HTR-8/SVneo (cell line): ENCODE measurements at regions not wholly inside any gene's neighbourhood (a gene's known extent, or its start where the extent isn't known, plus 50 kb on each side); places are given as distances from the start of the nearest gene placed in this dataset.

Source experiments
- DNase-seq: peaks from one replicate; pipeline ENCODE4 v3.0.0; 2011; ENCODE audit warnings: low spot score, mixed read lengths; ENCODE audit not compliant: insufficient read length
- FAIRE-seq: peaks from 2 replicates; lab custom pipeline; 2011; peaks lifted over from hg19 to GRCh38; lab: Jason Lieb, UNC

GRCh38 chr6:137745321-137745720 is 121.7 kb upstream of the TNFAIP3 start:
- DNase-seq (no peak), FAIRE-seq (no peak)

DNA sequence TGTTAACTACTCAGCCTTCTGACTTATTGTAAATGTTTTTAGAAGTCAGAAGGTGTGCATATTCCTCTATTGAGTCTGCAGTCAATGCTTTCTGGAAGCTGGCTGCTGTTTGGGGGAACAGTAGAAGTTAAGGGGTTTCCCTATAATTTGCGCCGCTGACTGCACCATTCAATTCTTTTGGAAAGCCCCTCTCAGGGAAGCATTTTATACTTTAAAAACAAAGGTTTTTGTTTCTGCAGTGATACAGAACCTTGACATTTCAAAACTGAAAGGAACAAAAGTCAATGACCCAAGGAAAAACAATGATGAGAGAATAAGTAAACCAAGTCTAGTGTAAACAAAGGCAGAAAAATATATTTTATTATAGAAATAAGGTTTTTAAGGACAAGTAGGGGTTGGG is 120.8 kb upstream of the TNFAIP3 start:
- DNase-seq (no peak), FAIRE-seq (no peak)

GRCh38 chr6:137749696-137750211 is 117.3 kb upstream of the TNFAIP3 start:
- FAIRE-seq, result no peak
- DNase-seq, result no peak

DNA sequence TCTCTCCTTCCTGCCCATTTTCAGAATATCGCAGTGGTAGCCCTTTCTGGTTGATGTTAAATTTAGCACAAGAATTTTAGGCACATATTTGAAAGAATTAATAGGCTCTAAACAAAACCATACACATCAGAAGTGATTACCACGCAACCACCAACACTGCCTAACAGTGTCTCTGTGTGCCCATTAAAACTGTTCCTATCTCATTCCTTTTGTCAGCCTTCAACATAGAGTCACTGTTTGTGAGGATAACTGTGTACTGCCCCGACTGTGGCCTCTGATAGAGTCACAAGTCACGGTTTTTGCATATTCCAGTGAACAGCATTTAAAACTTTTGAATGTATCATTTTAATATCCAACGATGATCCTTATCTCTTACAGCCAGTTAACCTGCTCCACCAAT is 116.8 kb upstream of the TNFAIP3 start:
- FAIRE-seq (no peak), DNase-seq (no peak)

GRCh38 chr6:137751768-137752560 is 115.1 kb upstream of the TNFAIP3 start:
- FAIRE-seq, result no peak
- no peak for DNase-seq

GRCh38 chr6:137754366-137754765 is 112.7 kb upstream of the TNFAIP3 start:
- FAIRE-seq (no peak), DNase-seq (no peak)

DNA sequence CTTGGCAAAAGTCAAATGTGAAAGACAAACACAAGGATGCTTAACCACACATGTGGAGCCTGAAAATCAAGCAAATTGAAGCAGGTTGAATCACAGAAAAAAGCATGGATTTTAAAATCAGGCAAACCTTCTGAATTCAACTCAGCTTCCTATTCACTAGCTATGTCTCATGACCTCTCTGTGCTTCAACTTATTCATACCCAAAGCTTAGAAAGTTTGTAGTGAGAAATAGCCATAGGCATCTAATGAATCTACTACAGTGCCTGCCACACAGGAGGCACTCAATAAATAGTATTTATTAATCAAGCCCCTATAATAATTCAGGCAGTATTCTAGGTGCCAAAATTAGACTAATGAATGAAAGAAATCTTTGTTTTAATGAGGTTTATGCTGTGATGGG is 112.2 kb upstream of the TNFAIP3 start:
- no peak for FAIRE-seq
- DNase-seq, result no peak

GRCh38 chr6:137755284-137755683 is 111.8 kb upstream of the TNFAIP3 start:
- no peak for FAIRE-seq
- no peak for DNase-seq

DNA sequence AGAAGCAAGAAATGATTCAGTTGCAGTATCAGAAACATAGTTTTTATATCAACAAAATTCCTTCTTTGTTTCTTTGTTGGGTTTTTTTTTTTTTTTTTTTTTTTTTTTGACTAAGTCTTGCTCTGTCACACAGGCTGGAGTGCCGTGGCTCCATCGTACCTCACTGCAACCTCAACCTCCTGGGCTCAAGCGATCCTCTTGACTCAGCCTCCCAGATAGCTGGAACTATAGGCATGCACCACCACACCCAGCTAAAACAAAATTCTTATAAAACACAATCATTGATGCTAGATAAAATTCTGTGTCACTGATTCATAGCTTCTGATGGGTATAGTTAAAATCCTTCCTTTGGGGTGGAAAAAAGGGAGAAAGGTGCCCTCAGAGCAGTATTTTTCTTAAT is 110.3 kb upstream of the TNFAIP3 start:
- FAIRE-seq, result no peak

GRCh38 chr6:137758661-137759060 is 108.4 kb upstream of the TNFAIP3 start:
- FAIRE-seq (no peak), DNase-seq (no peak)

More for the DNA sequence above, 110.3 kb upstream of the TNFAIP3 start:
- no peak for DNase-seq

DNA sequence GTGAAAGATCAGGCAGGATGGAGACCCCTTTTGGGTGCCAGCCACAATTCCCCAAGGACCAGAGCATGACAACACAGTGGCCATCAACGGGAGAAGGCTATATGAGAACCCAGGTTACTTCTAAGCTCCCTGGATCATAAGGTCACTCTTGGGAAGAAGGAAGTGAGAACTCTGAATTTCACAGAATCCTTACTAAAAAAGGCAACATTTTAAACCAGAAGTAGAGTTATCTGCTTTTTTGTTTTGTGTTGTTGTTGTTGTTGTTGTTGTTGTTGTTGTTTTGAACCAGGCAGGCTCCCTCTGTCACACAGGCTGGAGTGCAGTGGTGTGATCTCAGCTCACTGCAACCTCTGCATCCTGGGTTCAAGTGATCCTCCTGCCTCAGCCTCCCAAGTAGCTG is 107.4 kb upstream of the TNFAIP3 start:
- FAIRE-seq, result no peak

GRCh38 chr6:137761072-137761471 is 106.0 kb upstream of the TNFAIP3 start:
- DNase-seq (no peak), FAIRE-seq (no peak)

More for the DNA sequence above, 107.4 kb upstream of the TNFAIP3 start:
- DNase-seq, result no peak

- no peak for DNase-seq
- FAIRE-seq, result no peak
Observed at GRCh38 chr6:137761487-137761886, 105.6 kb upstream of the TNFAIP3 start.

DNA sequence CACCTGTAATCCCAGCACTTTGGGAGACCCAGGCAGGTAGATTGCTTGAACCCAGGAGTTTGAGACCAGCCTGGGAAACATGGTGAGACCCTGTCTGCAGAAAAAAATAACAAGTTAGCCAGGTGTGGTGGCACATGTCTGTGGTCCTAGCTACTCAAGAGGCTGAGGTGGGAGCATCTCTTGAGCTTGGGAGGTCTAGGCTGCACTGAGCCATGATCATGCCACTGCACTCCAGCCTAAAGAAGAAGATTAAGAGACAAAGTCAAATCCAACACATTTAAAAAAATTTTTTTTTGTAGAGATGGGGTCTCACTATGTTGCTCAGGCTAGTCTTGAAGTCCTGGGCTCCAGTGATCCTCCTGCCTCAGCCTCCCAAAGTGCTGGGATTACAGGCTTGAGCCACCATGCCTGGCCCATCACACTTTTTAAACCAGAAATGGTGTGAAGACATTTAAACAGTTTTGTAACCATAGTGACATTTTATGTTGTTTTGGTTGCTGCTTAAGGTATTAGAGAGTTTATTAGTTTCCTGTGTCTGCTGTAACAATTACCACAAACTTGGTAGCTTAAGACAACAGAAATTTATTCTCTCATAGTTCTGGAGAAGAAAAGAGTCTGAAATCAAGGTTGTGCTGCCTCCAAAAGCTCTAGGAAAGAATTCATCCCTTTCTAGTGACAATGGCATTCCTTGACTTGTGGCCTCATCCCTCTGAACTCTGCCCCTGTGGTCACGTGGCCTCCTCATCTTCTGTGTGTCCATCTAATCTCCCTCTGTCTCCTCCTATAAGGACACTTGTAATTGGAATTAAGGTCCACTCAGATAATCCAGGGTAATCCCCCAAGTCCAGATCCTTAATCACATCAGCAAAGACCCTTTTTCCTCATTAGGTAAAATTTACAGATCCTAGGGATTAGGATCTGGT is 104.6 kb upstream of the TNFAIP3 start:
- FAIRE-seq (no peak), DNase-seq (no peak)

- FAIRE-seq (no peak), DNase-seq (no peak)
Observed at GRCh38 chr6:137763436-137763835, 103.6 kb upstream of the TNFAIP3 start.

DNA sequence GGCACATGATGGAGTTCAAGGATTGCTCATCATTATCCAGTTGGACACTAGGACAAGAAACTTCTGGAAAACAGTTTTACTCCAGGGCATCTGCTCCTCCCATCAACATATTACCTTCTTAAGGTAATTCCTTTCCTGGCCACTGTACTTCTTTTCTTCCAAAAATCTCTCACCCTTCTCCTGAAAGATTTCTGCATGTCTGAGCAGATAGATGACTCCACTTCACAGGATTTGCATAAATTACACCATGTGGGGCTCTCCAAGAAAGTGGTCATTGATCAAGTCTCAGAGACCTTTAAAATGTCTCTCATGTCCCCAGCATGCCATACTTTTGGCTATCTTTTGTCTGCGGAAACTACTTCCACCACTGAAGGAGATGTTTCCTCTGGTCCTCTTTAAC is 103.2 kb upstream of the TNFAIP3 start:
- DNase-seq (no peak), FAIRE-seq (no peak)

GRCh38 chr6:137764464-137764863 is 102.6 kb upstream of the TNFAIP3 start:
- peak; percentile 10 for DNase-seq
- no peak for FAIRE-seq

- no peak for FAIRE-seq
- DNase-seq, result no peak
Observed at GRCh38 chr6:137765059-137765458, 102.0 kb upstream of the TNFAIP3 start.

DNA sequence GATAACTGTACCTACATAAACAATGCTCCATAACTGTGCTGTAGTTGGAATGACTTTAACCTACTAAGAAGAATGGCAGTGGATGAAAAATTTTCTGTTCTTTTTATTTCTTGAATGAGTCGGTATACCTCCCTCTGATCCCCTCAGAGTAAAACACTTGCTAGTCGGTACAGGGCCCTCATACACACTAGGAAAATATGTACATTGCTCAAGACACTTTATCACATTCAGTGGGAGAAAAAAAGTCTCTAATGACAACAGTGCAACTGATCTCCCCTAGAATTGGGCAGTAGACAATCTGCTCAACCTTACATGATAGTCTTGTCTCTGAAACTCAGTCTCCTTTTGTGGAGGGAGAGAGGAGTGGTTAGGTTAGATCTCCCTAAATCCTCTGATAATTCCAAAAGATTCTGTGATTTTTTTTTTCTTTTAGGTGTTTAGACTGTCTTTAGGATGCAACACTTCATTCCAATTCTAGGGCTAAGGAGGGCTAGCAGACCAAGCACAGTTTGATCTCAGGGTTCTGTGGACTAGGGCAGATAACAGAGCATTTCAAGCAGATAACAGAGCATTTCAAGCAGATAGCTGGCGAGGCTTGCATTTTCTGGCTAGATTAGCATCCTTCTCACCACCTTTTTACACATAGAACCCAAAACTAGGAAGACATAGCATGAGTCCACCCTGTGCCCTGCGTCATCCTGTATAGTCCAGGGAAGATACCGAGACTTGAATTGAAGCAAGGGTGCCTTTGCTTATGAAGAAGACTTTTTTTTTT is 100.3 kb upstream of the TNFAIP3 start:
- FAIRE-seq (no peak), DNase-seq (no peak)

DNA sequence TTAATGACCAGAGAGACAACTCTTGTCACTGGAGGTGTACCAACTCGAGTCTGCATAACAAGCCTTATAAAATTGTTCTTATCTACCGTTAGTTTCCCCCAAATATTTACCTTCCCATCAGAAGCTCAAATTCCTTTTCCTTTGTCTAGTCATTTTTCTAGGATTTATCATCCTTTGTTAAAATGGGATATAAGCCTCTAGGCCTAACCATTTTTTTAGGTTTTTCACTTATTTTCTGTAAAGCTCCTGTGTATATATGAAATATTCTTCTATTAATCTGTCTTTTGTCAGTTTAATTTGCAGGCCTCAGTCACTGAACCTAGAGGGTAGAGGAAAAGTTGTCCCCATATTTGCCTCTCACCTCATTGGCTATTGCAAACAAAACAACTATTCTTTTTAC is 99.6 kb upstream of the TNFAIP3 start:
- FAIRE-seq, result no peak
- DNase-seq, result no peak
